AG09319 (cell line): ENCODE measurements at regions not wholly inside any gene's neighbourhood (a gene's known extent, or its start where the extent isn't known, plus 50 kb on each side); places are given as distances from the start of the nearest gene placed in this dataset.

Experiments
- DNase-seq: peaks from one replicate; pipeline ENCODE4 v3.0.0-alpha.2; 2010; ENCODE audit warnings: low read depth; ENCODE audit errors: extremely low read depth
- TF ChIP-seq, protein P1 (sequence below): IDR thresholded peaks from 2 replicates; pipeline ENCODE4 v1.5.1; 2011; ENCODE audit warnings: low read depth, mild to moderate bottlenecking, inconsistent platforms, low read length, moderate library complexity

- TF ChIP-seq, protein P1, sequence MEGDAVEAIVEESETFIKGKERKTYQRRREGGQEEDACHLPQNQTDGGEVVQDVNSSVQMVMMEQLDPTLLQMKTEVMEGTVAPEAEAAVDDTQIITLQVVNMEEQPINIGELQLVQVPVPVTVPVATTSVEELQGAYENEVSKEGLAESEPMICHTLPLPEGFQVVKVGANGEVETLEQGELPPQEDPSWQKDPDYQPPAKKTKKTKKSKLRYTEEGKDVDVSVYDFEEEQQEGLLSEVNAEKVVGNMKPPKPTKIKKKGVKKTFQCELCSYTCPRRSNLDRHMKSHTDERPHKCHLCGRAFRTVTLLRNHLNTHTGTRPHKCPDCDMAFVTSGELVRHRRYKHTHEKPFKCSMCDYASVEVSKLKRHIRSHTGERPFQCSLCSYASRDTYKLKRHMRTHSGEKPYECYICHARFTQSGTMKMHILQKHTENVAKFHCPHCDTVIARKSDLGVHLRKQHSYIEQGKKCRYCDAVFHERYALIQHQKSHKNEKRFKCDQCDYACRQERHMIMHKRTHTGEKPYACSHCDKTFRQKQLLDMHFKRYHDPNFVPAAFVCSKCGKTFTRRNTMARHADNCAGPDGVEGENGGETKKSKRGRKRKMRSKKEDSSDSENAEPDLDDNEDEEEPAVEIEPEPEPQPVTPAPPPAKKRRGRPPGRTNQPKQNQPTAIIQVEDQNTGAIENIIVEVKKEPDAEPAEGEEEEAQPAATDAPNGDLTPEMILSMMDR: no peak
- DNase-seq: no peak
Observed at GRCh38 chr11:10920875-10921274, 63.0 kb upstream of the ZBED5 start.

DNA sequence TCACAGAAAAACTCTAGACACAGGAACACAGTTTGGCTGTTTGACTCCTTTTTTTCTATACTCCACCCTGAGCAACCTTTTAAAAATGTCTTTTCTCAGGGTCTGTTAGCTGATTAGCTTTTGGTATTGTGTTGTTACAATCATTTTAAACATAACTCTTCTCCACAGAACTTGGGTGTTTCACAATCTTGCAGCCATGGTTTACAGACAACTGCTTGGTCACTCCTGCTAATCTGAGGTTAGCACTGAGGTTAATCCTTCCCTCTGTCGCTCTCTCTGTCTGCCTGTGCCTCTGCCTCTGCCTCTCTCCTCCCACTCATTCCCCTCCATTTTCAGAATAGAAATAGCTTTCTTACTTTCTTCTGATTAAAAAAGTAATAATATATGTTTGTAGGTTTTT, 62.4 kb upstream of the ZBED5 start:
- DNase-seq: no peak
- TF ChIP-seq, protein P1: no peak

DNA sequence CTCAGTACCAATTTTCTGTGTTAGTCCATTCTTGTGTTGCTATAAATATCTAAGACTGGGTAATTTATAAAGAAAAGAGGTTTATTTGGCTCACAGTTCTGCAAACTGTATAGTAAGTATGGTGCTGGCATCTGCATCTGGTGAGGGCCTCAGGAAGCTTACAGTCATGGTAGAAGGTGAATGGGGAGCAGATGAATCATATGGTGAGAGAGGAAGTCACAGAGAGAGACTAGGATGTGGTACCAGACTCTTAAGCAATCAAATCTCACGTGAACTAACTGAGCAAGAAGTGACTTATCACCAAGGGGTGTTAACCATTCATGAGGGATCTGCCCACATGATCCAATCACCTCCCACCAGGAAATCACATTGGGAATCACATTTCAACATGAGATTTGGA, 60.8 kb upstream of the ZBED5 start:
- TF ChIP-seq, protein P1: no peak
- DNase-seq: no peak

DNA sequence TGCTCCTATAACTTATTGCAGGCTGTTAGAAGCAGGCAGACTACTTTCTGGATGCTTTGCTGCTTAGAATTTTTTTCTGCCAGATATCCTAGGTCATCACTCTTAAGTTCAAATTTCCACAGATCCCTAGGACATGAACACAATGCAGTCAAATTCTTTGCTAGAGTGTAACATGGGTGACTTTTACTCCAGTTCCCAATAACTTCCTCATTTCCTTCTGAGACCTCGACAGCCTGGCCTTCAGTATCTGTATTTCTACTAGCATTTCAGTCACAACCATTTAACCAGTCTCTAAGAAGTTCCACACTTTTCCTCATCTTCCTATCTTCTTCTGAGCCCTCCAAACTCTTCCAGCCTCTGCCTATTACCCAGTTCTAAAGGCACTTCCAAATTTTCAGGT, 60.4 kb upstream of the ZBED5 start:
- TF ChIP-seq, protein P1: no peak
- no peak for DNase-seq

DNA sequence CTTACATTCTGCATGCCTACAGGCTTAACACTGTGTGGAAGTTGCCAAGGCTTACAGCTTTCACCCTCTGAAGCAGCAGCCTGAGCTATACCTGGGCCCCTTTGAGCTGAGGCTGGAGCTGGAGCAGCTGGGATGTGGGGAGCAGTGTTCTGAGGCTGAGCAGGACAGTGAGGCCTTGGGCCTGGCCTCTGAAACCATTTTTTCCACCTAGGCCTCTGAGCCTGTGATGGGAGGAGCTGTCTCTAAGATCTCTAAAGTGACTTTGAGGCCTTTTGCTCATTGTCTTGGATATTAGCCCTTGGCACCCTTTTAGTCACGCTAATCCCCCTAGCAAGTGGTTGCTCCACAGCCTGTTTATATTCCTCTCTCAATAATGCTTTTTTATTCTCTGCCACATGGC, 59.9 kb upstream of the ZBED5 start:
- DNase-seq: no peak
- TF ChIP-seq, protein P1: no peak

GRCh38 chr11:10916665-10917064, 58.8 kb upstream of the ZBED5 start:
- TF ChIP-seq, protein P1: no peak
- DNase-seq: no peak

GRCh38 chr11:10914050-10914449, 56.2 kb upstream of the ZBED5 start:
- no peak for DNase-seq
- TF ChIP-seq, protein P1: no peak

GRCh38 chr11:10913075-10913474, 55.2 kb upstream of the ZBED5 start:
- TF ChIP-seq, protein P1: no peak

More at GRCh38 chr11:10913075-10913474, 55.2 kb upstream of the ZBED5 start:
- DNase-seq: no peak
